ENCODE measurements at regions not wholly inside any gene's neighbourhood (a gene's known extent, or its start where the extent isn't known, plus 50 kb on each side); places are given as distances from the start of the nearest gene placed in this dataset.
A peak's percentile ranks its signal among the peaks of the same experiment; 100 is the strongest.

DNA sequence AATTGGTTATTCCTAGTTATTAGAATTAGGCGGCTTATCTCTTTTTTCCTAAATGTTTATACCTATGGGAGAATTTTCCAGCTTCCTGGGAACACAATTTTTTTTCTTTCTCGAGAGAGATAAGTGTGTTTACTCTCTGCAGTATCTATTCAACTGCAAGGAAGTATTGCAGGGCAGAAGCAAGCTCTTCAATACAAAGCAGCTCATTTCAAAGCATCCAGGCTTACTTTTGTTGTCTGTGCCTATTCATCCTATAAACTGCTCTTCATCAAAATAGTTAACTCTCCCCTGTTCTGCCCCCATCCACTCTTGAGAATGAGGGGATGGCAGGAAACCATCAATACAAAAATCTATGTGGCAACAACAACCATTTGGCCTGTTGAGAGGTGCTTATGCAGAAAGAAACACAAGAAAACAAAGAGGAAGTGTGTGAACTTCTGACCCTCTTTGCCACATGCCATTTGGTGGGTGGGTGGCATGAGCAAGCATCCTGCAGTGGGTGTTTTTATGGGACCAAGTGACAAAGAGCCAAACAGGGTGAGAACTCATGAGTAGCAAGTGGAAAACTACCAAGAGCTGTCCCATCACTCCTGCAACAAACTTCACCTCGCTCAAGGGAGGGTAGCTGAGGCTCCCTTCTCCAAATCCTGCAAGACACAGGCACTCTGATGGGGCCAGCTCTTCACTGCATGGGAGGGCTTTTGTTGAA, 50.6 kb upstream of the MRPS6 start:
- Mint-ChIP-seq H3K36me3 (ENCODE audit: insufficient read depth) (no peaks in the 10 kb centered on the region), H3K4me1 (ENCODE audit: low read depth in 2 of 2) (peaks cover 11 to 19% of the 10 kb centered on the region in 2 donors), H3K27ac (no peak overlapping the region), H3K4me3 (peak overlapping the region in 1 of 2 donors; percentile 53), H3K27me3 (no peaks in the 10 kb centered on the region), H3K9me3 (no peaks in the 10 kb centered on the region)
- DNase-seq: peak; percentile 9 to 22 (median 13)
- ATAC-seq (replicated peaks): peak; percentile 75

DNA sequence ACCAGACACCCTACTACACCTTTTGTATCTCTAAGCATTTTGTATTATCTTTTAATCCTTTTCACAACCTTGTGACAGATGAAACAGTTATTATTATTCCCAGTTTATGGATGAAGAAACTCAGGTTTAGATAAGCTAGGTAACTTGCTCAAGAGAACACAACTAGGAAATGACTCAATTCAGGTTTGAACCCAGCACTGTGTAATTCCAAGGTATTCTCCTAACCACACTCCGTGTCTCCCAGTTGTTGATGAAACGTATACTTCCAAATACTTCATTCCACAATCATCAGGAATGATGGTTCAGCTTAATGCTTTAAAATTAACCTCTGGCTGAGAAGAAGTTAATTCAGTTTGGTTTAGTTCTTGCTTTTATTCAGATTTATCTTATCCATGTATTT, 51.7 kb upstream of the MRPS6 start:
- no peak overlapping the region for H3K4me3 Mint-ChIP-seq
- no peaks in the 10 kb centered on the region for H3K27me3 Mint-ChIP-seq
- no peak overlapping the region for H3K27ac Mint-ChIP-seq
- no peaks in the 10 kb centered on the region for H3K36me3 Mint-ChIP-seq (ENCODE audit: insufficient read depth)
- peaks cover 13 to 22% of the 10 kb centered on the region in 2 donors for H3K4me1 Mint-ChIP-seq (ENCODE audit: low read depth in 2 of 2)
- ATAC-seq (replicated peaks): no peak
- H3K9me3 Mint-ChIP-seq: no peaks in the 10 kb centered on the region
- DNase-seq: no peak

DNA sequence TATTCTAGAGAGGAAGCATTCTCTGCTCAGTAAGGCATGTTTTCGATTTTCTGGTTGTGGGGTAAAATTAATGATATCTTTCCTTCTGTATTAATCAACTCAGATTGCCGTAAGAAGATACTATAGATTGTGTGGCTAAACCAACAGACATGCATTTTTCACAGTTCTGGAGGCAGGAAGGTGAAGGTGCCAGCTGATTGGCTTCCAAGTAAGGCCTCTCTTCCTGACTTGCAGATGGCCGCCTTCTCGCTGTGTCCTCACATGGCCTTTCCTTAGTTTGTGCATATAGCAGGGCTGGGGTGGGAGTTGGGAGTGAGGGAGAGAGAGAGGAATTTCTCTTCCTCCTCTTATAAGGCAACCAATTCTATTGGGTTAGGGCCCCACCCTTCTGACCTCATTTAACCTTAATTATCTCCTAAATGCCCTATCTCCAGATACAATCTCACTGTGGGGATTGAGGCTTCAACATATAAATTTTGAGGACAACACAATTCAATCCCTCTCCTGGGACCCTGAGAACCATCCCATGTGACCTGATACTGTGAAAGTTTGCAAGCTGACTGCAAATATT, 52.3 kb upstream of the MRPS6 start:
- Mint-ChIP-seq H3K4me3 (no peak overlapping the region), H3K4me1 (ENCODE audit: low read depth in 2 of 2) (peaks cover 13 to 22% of the 10 kb centered on the region in 2 donors), H3K27me3 (no peaks in the 10 kb centered on the region), H3K9me3 (no peaks in the 10 kb centered on the region), H3K36me3 (ENCODE audit: insufficient read depth) (no peaks in the 10 kb centered on the region), H3K27ac (peak overlapping the region in 1 of 2 donors; percentile 22)
- DNase-seq: no peak
- no peak for ATAC-seq (replicated peaks)

DNA sequence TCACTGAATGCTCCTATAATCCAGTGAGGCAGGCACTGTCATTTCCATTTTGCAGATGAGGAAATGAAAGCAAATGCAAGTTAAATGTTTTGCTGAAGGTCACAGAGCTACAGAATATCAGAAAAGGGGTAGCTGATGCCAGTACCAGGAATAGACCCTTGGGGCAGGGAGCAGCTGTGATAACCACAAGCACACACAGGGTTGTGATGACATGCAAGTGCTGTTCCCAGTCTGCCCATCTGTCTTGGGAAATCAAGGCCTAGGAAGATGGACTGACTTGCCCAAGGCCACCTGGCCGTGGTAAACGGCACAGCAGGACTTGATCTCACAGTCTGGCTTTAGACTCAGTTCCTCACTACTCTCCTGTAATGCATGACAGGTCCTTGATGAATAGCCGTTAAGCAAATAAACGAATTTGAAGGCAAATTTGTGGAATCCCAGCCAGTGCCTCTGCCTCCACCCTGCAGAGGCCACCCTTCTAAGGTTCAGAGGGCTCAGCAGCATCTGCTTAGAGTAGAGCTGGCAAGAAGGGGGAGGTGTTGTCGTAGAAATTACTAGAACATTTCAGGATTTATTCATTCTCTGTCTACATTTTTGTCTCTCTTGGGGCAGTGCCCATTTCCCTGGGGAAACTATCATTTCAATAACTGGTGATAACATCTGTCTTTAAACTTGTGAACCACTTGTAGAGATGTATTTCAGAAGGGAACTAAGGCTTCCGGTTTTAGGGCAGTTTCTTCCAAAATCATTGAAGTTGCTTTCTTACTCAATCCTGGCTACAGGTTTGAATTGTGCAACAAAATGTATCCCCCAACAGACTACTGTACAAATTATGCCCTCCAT, 53.2 kb upstream of the MRPS6 start:
- no peak for ATAC-seq (replicated peaks)
- Mint-ChIP-seq H3K27ac (peak overlapping the region in 1 of 2 donors; percentile 22), H3K4me1 (ENCODE audit: low read depth in 2 of 2) (peaks cover 13 to 19% of the 10 kb centered on the region in 2 donors), H3K9me3 (no peaks in the 10 kb centered on the region), H3K4me3 (no peak overlapping the region), H3K36me3 (ENCODE audit: insufficient read depth) (no peaks in the 10 kb centered on the region), H3K27me3 (no peaks in the 10 kb centered on the region)
- no peak for DNase-seq

DNA sequence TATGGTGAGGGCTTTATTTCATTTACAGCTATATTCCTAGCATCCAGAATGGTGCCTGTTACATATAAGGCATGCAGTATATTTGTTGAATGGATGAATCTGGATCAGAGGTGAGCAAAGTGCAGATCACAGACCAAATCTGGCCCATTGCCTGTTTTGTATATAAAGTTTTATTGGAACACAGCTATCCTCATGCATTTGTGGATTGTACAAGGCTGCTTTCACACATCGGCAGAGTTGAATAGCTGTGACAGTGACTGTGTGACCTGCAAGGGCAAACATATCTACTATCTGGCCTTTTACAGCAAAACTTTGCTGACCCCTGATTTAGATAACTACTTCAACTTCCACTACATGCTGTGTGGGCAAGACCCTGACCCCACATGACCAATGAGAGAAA, 54.0 kb upstream of the MRPS6 start:
- H3K27ac Mint-ChIP-seq: no peak overlapping the region
- H3K36me3 Mint-ChIP-seq (ENCODE audit: insufficient read depth): no peaks in the 10 kb centered on the region
- ATAC-seq (replicated peaks) (no peak), DNase-seq (no peak)
- H3K27me3 Mint-ChIP-seq: no peaks in the 10 kb centered on the region
- H3K9me3 Mint-ChIP-seq: peaks cover 4 to 7% of the 10 kb centered on the region in 2 donors
- H3K4me3 Mint-ChIP-seq: no peak overlapping the region
- peaks cover 13 to 19% of the 10 kb centered on the region in 2 donors for H3K4me1 Mint-ChIP-seq (ENCODE audit: low read depth in 2 of 2)

- DNase-seq (no peak), ATAC-seq (replicated peaks) (no peak)
- H3K27ac Mint-ChIP-seq: no peak overlapping the region
- H3K9me3 Mint-ChIP-seq: peaks cover 4 to 8% of the 10 kb centered on the region in 2 donors
- no peaks in the 10 kb centered on the region for H3K36me3 Mint-ChIP-seq (ENCODE audit: insufficient read depth)
- H3K27me3 Mint-ChIP-seq: no peaks in the 10 kb centered on the region
- peaks cover 13 to 19% of the 10 kb centered on the region in 2 donors for H3K4me1 Mint-ChIP-seq (ENCODE audit: low read depth in 2 of 2)
- no peak overlapping the region for H3K4me3 Mint-ChIP-seq
Measured at GRCh38 chr21:34018910-34019309, 54.5 kb upstream of the MRPS6 start.

GRCh38 chr21:34018185-34018584, 55.2 kb upstream of the MRPS6 start:
- peak overlapping the region in 1 of 2 donors; percentile 84 for H3K27ac Mint-ChIP-seq
- ATAC-seq (replicated peaks) (no peak), DNase-seq (no peak)
- H3K36me3 Mint-ChIP-seq (ENCODE audit: insufficient read depth): no peaks in the 10 kb centered on the region
- H3K4me3 Mint-ChIP-seq: no peak overlapping the region
- peaks cover 4 to 8% of the 10 kb centered on the region in 2 donors for H3K9me3 Mint-ChIP-seq
- H3K27me3 Mint-ChIP-seq: no peaks in the 10 kb centered on the region
- peaks cover 13 to 19% of the 10 kb centered on the region in 2 donors for H3K4me1 Mint-ChIP-seq (ENCODE audit: low read depth in 2 of 2)

DNA sequence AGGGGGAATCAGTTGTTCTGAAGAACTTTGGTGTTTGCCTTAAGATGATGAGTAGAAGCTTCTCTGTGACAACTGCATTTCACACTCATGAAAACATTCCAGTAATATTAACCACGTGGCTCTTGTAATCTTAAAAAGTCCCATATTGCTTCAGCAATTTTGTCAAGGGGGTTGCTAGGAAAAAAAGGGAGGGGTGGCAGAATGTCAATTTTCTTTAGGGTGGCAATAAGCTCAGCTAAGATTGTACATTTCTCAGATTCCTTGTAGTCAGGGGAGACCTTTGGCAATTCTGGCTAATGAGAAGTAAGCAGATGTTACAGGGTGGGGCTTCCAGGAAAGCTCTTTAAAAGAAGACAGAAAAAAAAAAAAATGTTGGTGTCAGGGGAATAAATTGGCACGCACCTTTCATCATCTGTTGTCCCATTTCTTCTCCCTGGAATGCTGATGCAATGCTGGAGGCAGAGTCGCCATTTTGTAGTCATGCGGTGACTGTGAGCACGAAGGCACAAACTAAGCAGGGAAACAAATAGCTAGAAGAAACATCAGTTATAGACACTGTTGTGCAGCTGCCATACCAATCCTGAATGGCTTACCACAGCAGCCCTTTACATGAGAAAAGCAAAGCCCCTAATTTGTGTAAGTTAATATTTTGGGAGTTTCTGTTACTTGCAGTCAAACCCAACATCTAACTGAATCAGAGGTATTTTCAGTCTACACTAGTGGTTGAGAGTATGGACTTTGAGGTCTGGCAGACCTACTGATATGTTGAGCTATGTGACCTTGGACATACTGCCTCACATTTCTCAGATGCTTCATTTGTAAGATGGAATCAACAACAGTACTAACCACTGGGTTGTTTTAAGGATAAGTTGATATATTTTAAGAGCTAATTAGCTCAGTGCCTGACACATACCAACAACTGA, 56.1 kb upstream of the MRPS6 start:
- H3K27me3 Mint-ChIP-seq: no peaks in the 10 kb centered on the region
- no peak for ATAC-seq (replicated peaks)
- peak overlapping the region in 1 of 2 donors; percentile 84 for H3K27ac Mint-ChIP-seq
- no peaks in the 10 kb centered on the region for H3K36me3 Mint-ChIP-seq (ENCODE audit: insufficient read depth)
- peaks cover 4 to 8% of the 10 kb centered on the region in 2 donors for H3K9me3 Mint-ChIP-seq
- H3K4me1 Mint-ChIP-seq (ENCODE audit: low read depth in 2 of 2): peaks cover 13 to 20% of the 10 kb centered on the region in 2 donors
- no peak for DNase-seq
- no peak overlapping the region for H3K4me3 Mint-ChIP-seq

GRCh38 chr21:34012640-34013039, 60.7 kb upstream of the MRPS6 start:
- Mint-ChIP-seq H3K4me3 (no peak overlapping the region), H3K27ac (no peak overlapping the region), H3K36me3 (ENCODE audit: insufficient read depth) (no peaks in the 10 kb centered on the region), H3K27me3 (no peaks in the 10 kb centered on the region), H3K9me3 (peaks cover 5 to 8% of the 10 kb centered on the region in 2 donors), H3K4me1 (ENCODE audit: low read depth in 2 of 2) (peaks cover 6 to 14% of the 10 kb centered on the region in 2 donors)
- no peak for ATAC-seq (replicated peaks)
- no peak for DNase-seq

DNA sequence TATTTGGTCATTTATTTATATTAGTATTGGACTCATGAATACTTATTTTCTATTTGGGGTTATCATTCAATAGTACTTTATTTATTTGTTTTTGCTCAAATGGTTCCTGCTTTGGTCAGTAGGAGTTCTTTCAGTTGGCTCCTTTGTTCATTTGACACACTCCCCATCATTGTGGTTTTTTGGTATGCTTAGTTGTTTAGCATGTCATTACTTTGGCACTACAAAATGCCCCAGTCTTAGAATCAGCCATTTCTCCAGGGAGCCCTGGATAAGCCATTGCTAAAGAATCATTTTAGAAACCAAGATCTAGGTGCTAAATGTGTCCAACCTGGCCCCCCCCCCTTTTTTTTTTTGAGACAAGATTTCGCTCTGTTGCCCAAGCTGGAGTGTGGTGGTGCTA, 61.7 kb upstream of the MRPS6 start:
- no peak for DNase-seq
- H3K4me3 Mint-ChIP-seq: no peak overlapping the region
- peaks cover 5 to 13% of the 10 kb centered on the region in 2 donors for H3K4me1 Mint-ChIP-seq (ENCODE audit: low read depth in 2 of 2)
- H3K36me3 Mint-ChIP-seq (ENCODE audit: insufficient read depth): no peaks in the 10 kb centered on the region
- no peak overlapping the region for H3K27ac Mint-ChIP-seq
- ATAC-seq (replicated peaks): no peak
- H3K9me3 Mint-ChIP-seq: peaks cover 5 to 8% of the 10 kb centered on the region in 2 donors
- H3K27me3 Mint-ChIP-seq: no peaks in the 10 kb centered on the region

- Mint-ChIP-seq H3K4me3 (peak overlapping the region in 1 of 2 donors; percentile 13), H3K27me3 (no peaks in the 10 kb centered on the region), H3K36me3 (ENCODE audit: insufficient read depth) (no peaks in the 10 kb centered on the region), H3K27ac (peak overlapping the region; percentile 67 to 72), H3K9me3 (peaks cover 0 to 1% of the 10 kb centered on the region in 2 donors), H3K4me1 (ENCODE audit: low read depth in 2 of 2) (peaks cover 5 to 13% of the 10 kb centered on the region in 2 donors)
- ATAC-seq (replicated peaks): peak; percentile 37
- DNase-seq: no peak
Measured at GRCh38 chr21:34009193-34009592, 64.2 kb upstream of the MRPS6 start.

DNA sequence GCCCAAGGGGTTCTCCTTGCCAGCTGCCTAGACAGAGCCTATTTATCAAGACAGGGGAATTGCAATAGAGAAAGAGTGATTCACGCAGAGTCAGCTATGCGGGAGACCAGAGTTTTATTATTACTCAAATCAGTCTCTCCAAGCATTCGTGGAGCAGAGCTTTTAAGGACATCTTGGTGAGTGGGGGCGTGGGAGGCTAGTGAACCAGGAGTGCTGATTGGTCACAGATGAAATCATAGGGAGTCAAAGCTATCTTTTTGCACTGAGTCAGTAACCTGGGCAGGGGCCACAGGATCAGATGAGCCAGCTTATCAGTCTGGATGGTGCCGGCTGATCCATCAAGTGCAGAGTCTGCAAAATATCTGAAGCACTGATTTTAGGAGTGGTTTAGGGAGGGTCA, 64.8 kb upstream of the MRPS6 start:
- Mint-ChIP-seq H3K27ac (peak overlapping the region in 1 of 2 donors; percentile 67), H3K36me3 (ENCODE audit: insufficient read depth) (no peaks in the 10 kb centered on the region), H3K27me3 (no peaks in the 10 kb centered on the region), H3K9me3 (peaks cover 0 to 1% of the 10 kb centered on the region in 2 donors), H3K4me3 (no peak overlapping the region), H3K4me1 (ENCODE audit: low read depth in 2 of 2) (peaks cover 5 to 13% of the 10 kb centered on the region in 2 donors)
- no peak for DNase-seq
- ATAC-seq (replicated peaks): no peak
